Right lobe of liver (tissue), 6 donors: ENCODE measurements at regions not wholly inside any gene's neighbourhood (a gene's known extent, or its start where the extent isn't known, plus 50 kb on each side); places are given as distances from the start of the nearest gene placed in this dataset.

ENCODE experiments used
- ATAC-seq, 4 donors: fragments of 200-7000 bp; cut with Tn5 transposase; one replicate each; pipeline ENCODE4 v1.9.1; 2020; ENCODE audit warnings: mild to moderate bottlenecking in 4 of 4, moderate library complexity in 4 of 4
- DNase-seq, 3 donors: peaks; one replicate each; pipeline ENCODE4 v3.0.0-alpha.2; 2020
- H3K27ac ChIP-seq, 3 donors: fragments of 200-600 bp; one replicate each; pipeline ENCODE4 v1.8.0; 2022
- H3K27me3 ChIP-seq, 2 donors: fragments of 200-600 bp; one replicate each; pipeline ENCODE4 v1.8.0; 2022
- H3K36me3 ChIP-seq, 4 donors: fragments of 200-600 bp; sonication (generic) in 1 of 4; one replicate each; pipeline versions ENCODE4 v1.5.1 to v1.8.0; 2017 to 2022; ENCODE audit warnings: control low read depth in 1 of 4
- H3K4me1 ChIP-seq, 4 donors: fragments of 200-600 bp; sonication (generic) in 1 of 4; one replicate each; pipeline versions ENCODE4 v1.5.1 to v1.8.0; 2017 to 2022; ENCODE audit warnings: control low read depth in 1 of 4
- H3K4me3 ChIP-seq, 3 donors: fragments of 200-600 bp; one replicate each; pipeline ENCODE4 v1.8.0; 2022
- H3K9me3 ChIP-seq, 4 donors: fragments of 200-600 bp; sonication (generic) in 1 of 4; one replicate each; pipeline versions ENCODE4 v1.5.1 to v1.8.0; 2017 to 2022; ENCODE audit warnings: control low read depth in 1 of 4
- CTCF ChIP-seq, 4 donors: fragments of 200-600 bp in 3 of 4; fragments of 450-650 bp in 1 of 4; IDR thresholded peaks; one replicate each; pipeline versions ENCODE4 v1.5.1 to v1.8.0; 2016 to 2022; ENCODE audit warnings: antibody characterized with exemption in 4 of 4, mild to moderate bottlenecking in 2 of 4
- POLR2A ChIP-seq: fragments of 450-650 bp; IDR thresholded peaks from one replicate; pipeline ENCODE4 v1.6.1; 2017; ENCODE audit warnings: antibody characterized with exemption, mild to moderate bottlenecking
- WGBS: methylation state at CpG from one replicate; pipeline ENCODE4 v1.1.6; 2018; ENCODE audit warnings: low coverage, low lambda C conversion rate; ENCODE audit not compliant: insufficient coverage; ENCODE audit errors: missing lambda C conversion rate; 5-methylcytosine and 5-hydroxymethylcytosine counted together
- intact Hi-C, 2 donors: fragments of 100-400 bp; cut with DNase I; formaldehyde crosslinking; loops; one replicate each; pipeline versions ENCODE4 v1.11.2 to v1.14.1; 2022
- donor health status: DM: no; HTN: yes; CAD: no.
- donor health status: DM: no; HTN: no; CAD: no.
- donor health status: DM: no; HTN: no; CAD: no.
- donor health status: DM: no; HTN: yes; CAD: no.
- donor health status: DM: no; HTN: yes; CAD: no.

- WGBS = 56% methylated on average over 4 of the region's 4 CpGs
- ATAC-seq = no peak
Measured at GRCh38 chr12:74794522-74794921, 256.9 kb downstream of the ATXN7L3B start.

GRCh38 chr12:74801625-74802024 is 264.0 kb downstream of the ATXN7L3B start:
- DNase-seq (no peak), ATAC-seq (no peak)
- WGBS = 66% methylated on average over 2 of the region's 2 CpGs
- TF ChIP-seq POLR2A (no peak), CTCF (IDR thresholded peaks at IDR 0.05) (no peak)
- Histone ChIP-seq H3K4me3 (no peak overlapping the region), H3K4me1 (peaks cover 0 to 12% (median 0%) of the 10 kb centered on the region in 4 donors), H3K36me3 (no peaks in the 10 kb centered on the region), H3K27ac (no peak overlapping the region), H3K27me3 (no peaks in the 10 kb centered on the region), H3K9me3 (no peaks in the 10 kb centered on the region)
- intact Hi-C loops = no loop called here

More at GRCh38 chr12:74794522-74794921, 256.9 kb downstream of the ATXN7L3B start:
- Histone ChIP-seq H3K27me3 (no peaks in the 10 kb centered on the region), H3K36me3 (no peaks in the 10 kb centered on the region), H3K27ac (no peak overlapping the region), H3K4me1 (no peaks in the 10 kb centered on the region), H3K4me3 (no peak overlapping the region), H3K9me3 (no peaks in the 10 kb centered on the region)
- TF ChIP-seq POLR2A = no peak
- TF ChIP-seq CTCF (IDR thresholded peaks at IDR 0.05) = no peak
- DNase-seq = no peak
- intact Hi-C loops = no loop called here

GRCh38 chr12:74816398-74817175 is 279.0 kb downstream of the ATXN7L3B start:
- Histone ChIP-seq H3K27ac (no peak overlapping the region), H3K4me1 (no peaks in the 10 kb centered on the region), H3K4me3 (no peak overlapping the region), H3K36me3 (no peaks in the 10 kb centered on the region), H3K27me3 (no peaks in the 10 kb centered on the region), H3K9me3 (no peaks in the 10 kb centered on the region)
- TF ChIP-seq CTCF (IDR thresholded peaks at IDR 0.05) (no peak), POLR2A (no peak)
- DNase-seq (no peak), ATAC-seq (no peak)
- intact Hi-C loops = no loop called here
- WGBS = 67% methylated on average over 1 of the region's 10 CpGs

DNA sequence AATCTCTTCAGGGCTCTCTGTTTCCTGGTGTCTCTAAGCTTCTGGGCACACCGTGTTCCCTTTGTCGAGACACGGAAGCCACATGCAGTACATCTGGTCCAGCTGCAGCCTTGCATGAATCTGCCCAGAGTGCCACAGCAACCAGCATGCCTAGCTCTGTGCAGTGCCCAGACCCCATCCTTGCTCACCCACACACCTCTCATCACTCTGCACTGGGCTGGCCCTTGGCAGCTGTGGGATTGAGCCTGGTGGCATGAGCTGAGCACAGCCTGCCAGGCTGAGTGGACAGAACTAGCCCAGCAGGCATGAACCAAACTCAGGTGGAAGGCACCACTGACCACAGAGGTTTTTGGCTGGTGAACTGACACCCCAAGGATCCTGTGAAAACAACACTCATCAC is 279.9 kb downstream of the ATXN7L3B start:
- Histone ChIP-seq H3K4me3 (no peak overlapping the region), H3K4me1 (no peaks in the 10 kb centered on the region), H3K9me3 (no peaks in the 10 kb centered on the region), H3K27ac (no peak overlapping the region), H3K27me3 (no peaks in the 10 kb centered on the region), H3K36me3 (no peaks in the 10 kb centered on the region)
- WGBS = 65% methylated on average over 2 of the region's 3 CpGs
- DNase-seq (no peak), ATAC-seq (no peak)
- TF ChIP-seq POLR2A = no peak
- no peak for TF ChIP-seq CTCF (IDR thresholded peaks at IDR 0.05)
- intact Hi-C loops = no loop called here
